ENCODE measurements at regions not wholly inside any gene's neighbourhood (a gene's known extent, or its start where the extent isn't known, plus 50 kb on each side); places are given as distances from the start of the nearest gene placed in this dataset.

GRCh38 chr20:19078448-19079373 is 133.7 kb upstream of the SLC24A3 start:
- Mint-ChIP-seq H3K27me3 (no peaks in the 10 kb centered on the region), H3K9me3 (no peaks in the 10 kb centered on the region), H3K27ac (no peak overlapping the region), H3K36me3 (ENCODE audit: low read depth) (no peaks in the 10 kb centered on the region), H3K4me1 (ENCODE audit: low read depth) (peaks cover 12% of the 10 kb centered on the region), H3K4me3 (no peak overlapping the region)
- no peak for TF ChIP-seq CTCF (IDR thresholded peaks at IDR 0.05)
- ATAC-seq (no peak), DNase-seq (no peak)
- CTCF ChIA-PET, result no interaction called here
- intact Hi-C loops (cut with micrococcal nuclease), result no loop called here
- POLR2A ChIA-PET, result no interaction called here

GRCh38 chr20:19079536-19080299 is 132.7 kb upstream of the SLC24A3 start:
- intact Hi-C loops (cut with micrococcal nuclease), result no loop called here
- Mint-ChIP-seq H3K27ac (no peak overlapping the region), H3K9me3 (no peaks in the 10 kb centered on the region), H3K27me3 (no peaks in the 10 kb centered on the region), H3K36me3 (ENCODE audit: low read depth) (no peaks in the 10 kb centered on the region), H3K4me3 (no peak overlapping the region), H3K4me1 (ENCODE audit: low read depth) (peaks cover 7% of the 10 kb centered on the region)
- no peak for TF ChIP-seq CTCF (IDR thresholded peaks at IDR 0.05)
- ATAC-seq (no peak), DNase-seq (no peak)
- CTCF ChIA-PET, result no interaction called here
- POLR2A ChIA-PET, result no interaction called here

- no peaks in the 10 kb centered on the region for H3K27me3 Mint-ChIP-seq
Measured at GRCh38 chr20:19081937-19082336, 130.5 kb upstream of the SLC24A3 start.

GRCh38 chr20:19083136-19083621 is 129.3 kb upstream of the SLC24A3 start:
- DNase-seq, result no peak
- Mint-ChIP-seq H3K27me3 (no peaks in the 10 kb centered on the region), H3K36me3 (ENCODE audit: low read depth) (no peaks in the 10 kb centered on the region), H3K4me1 (ENCODE audit: low read depth) (no peaks in the 10 kb centered on the region), H3K9me3 (no peaks in the 10 kb centered on the region), H3K4me3 (no peak overlapping the region), H3K27ac (no peak overlapping the region)
- intact Hi-C loops (cut with micrococcal nuclease), result no loop called here
- POLR2A ChIA-PET, result no interaction called here
- TF ChIP-seq CTCF (IDR thresholded peaks at IDR 0.05), result no peak
- CTCF ChIA-PET, result no interaction called here
- no peak for ATAC-seq

More at GRCh38 chr20:19081937-19082336, 130.5 kb upstream of the SLC24A3 start:
- ChIA-PET POLR2A (no interaction called here), CTCF (no interaction called here)
- H3K9me3 Mint-ChIP-seq, result no peaks in the 10 kb centered on the region
- H3K36me3 Mint-ChIP-seq (ENCODE audit: low read depth), result no peaks in the 10 kb centered on the region
- no peak overlapping the region for H3K4me3 Mint-ChIP-seq
- intact Hi-C loops (cut with micrococcal nuclease), result no loop called here
- no peak for TF ChIP-seq CTCF (IDR thresholded peaks at IDR 0.05)
- no peak overlapping the region for H3K27ac Mint-ChIP-seq
- no peak for DNase-seq
- no peak for ATAC-seq
- H3K4me1 Mint-ChIP-seq (ENCODE audit: low read depth), result no peaks in the 10 kb centered on the region

GRCh38 chr20:19090332-19090731 is 122.1 kb upstream of the SLC24A3 start:
- intact Hi-C loops (cut with micrococcal nuclease), result no loop called here
- ChIA-PET POLR2A (no interaction called here), CTCF (no interaction called here)
- H3K4me1 Mint-ChIP-seq (ENCODE audit: low read depth), result no peaks in the 10 kb centered on the region
- H3K36me3 Mint-ChIP-seq (ENCODE audit: low read depth), result no peaks in the 10 kb centered on the region
- ATAC-seq (no peak), DNase-seq (no peak)
- no peaks in the 10 kb centered on the region for H3K9me3 Mint-ChIP-seq
- H3K27me3 Mint-ChIP-seq, result no peaks in the 10 kb centered on the region
- H3K27ac Mint-ChIP-seq, result no peak overlapping the region
- no peak overlapping the region for H3K4me3 Mint-ChIP-seq
- no peak for TF ChIP-seq CTCF (IDR thresholded peaks at IDR 0.05)
